ENCODE measurements at regions not wholly inside any gene's neighbourhood (a gene's known extent, or its start where the extent isn't known, plus 50 kb on each side); places are given as distances from the start of the nearest gene placed in this dataset.

- no peak for TF ChIP-seq CTCF (IDR thresholded peaks at IDR 0.05; ENCODE audit: control extremely low read depth, extremely low read depth, low read depth, missing control alignments)
- CTCF ChIA-PET: no interaction called here
- DNase-seq (ENCODE audit: extremely low spot score): no peak
- POLR2A ChIA-PET: no interaction called here
Measured at GRCh38 chrX:87727620-87728019, 210.0 kb downstream of the KLHL4 start.

GRCh38 chrX:87728024-87728423, 210.4 kb downstream of the KLHL4 start:
- DNase-seq (ENCODE audit: extremely low spot score): no peak
- ChIA-PET CTCF (no interaction called here), POLR2A (no interaction called here)
- TF ChIP-seq CTCF (IDR thresholded peaks at IDR 0.05; ENCODE audit: control extremely low read depth, extremely low read depth, low read depth, missing control alignments): no peak

GRCh38 chrX:87728459-87728858, 210.9 kb downstream of the KLHL4 start:
- ChIA-PET POLR2A (no interaction called here), CTCF (no interaction called here)
- no peak for DNase-seq (ENCODE audit: extremely low spot score)
- TF ChIP-seq CTCF (IDR thresholded peaks at IDR 0.05; ENCODE audit: control extremely low read depth, extremely low read depth, low read depth, missing control alignments): no peak

GRCh38 chrX:87732133-87732532, 214.5 kb downstream of the KLHL4 start:
- POLR2A ChIA-PET: no interaction called here
- DNase-seq (ENCODE audit: extremely low spot score): no peak
- no peak for TF ChIP-seq CTCF (IDR thresholded peaks at IDR 0.05; ENCODE audit: control extremely low read depth, extremely low read depth, low read depth, missing control alignments)
- CTCF ChIA-PET: no interaction called here

GRCh38 chrX:87736576-87736975, 219.0 kb downstream of the KLHL4 start:
- no peak for DNase-seq (ENCODE audit: extremely low spot score)
- no peak for TF ChIP-seq CTCF (IDR thresholded peaks at IDR 0.05; ENCODE audit: control extremely low read depth, extremely low read depth, low read depth, missing control alignments)
- ChIA-PET CTCF (no interaction called here), POLR2A (no interaction called here)

- no peak for TF ChIP-seq CTCF (IDR thresholded peaks at IDR 0.05; ENCODE audit: control extremely low read depth, extremely low read depth, low read depth, missing control alignments)
- ChIA-PET POLR2A (no interaction called here), CTCF (no interaction called here)
- no peak for DNase-seq (ENCODE audit: extremely low spot score)
Measured at GRCh38 chrX:87744391-87744790, 226.8 kb downstream of the KLHL4 start.

- DNase-seq (ENCODE audit: extremely low spot score): no peak
- ChIA-PET CTCF (no interaction called here), POLR2A (no interaction called here)
- no peak for TF ChIP-seq CTCF (IDR thresholded peaks at IDR 0.05; ENCODE audit: control extremely low read depth, extremely low read depth, low read depth, missing control alignments)
Measured at GRCh38 chrX:87755493-87755892, 237.9 kb downstream of the KLHL4 start.

Measured in GM10248 (cell line).